ENCODE measurements at regions not wholly inside any gene's neighbourhood (a gene's known extent, or its start where the extent isn't known, plus 50 kb on each side); places are given as distances from the start of the nearest gene placed in this dataset.
"Not testable (repeated sequence)": the region's sequence is repeated elsewhere in the genome, so short reads cannot be mapped to it uniquely, and the experiment has no call there.

DNA sequence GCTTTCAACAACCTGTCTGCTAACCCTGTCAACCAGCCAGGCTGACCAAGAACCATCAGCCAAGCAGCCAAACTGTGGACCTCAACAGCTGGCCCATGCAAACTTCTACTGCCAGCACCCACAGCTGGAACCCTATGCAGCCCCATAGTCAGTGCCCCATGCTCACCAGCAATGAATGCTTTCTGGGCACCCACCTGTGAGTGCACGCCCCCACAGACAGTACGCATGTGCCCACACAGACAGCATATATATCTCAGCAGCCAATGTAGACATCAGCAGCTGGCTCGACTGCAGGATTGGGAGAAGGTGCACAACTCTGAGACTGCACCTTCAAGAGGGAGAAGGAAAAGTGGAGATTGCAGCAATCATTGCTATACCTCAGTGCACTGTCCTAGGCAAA, 1534.6 kb downstream of the GRIK2 start:
- intact Hi-C loops (cut with DNase I), result no loop called here
- no peaks in the 10 kb centered on the region for H3K4me1 ChIP-seq
- H3K4me3 ChIP-seq, result no peak overlapping the region

DNA sequence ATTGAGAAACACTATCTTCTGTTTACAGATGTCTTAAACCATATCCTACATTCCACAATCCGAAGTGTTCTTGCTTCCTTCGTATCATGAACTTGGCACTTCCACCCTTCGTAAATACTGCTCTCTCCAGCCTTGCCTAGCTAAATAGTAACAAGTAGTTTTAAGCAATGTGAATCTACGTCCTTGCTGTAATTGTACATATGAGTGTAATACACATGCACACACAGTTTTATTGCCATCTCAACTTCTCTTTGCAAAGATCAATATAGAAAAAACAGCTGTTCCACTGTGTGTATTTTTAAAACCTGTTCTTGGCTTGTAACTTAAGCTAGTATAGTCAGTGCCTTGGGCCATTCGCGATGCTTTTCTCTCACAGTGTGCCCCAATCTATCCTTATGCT, 1524.7 kb downstream of the GRIK2 start:
- H3K9me3 ChIP-seq, result no peaks in the 10 kb centered on the region
- TF ChIP-seq, protein P1, sequence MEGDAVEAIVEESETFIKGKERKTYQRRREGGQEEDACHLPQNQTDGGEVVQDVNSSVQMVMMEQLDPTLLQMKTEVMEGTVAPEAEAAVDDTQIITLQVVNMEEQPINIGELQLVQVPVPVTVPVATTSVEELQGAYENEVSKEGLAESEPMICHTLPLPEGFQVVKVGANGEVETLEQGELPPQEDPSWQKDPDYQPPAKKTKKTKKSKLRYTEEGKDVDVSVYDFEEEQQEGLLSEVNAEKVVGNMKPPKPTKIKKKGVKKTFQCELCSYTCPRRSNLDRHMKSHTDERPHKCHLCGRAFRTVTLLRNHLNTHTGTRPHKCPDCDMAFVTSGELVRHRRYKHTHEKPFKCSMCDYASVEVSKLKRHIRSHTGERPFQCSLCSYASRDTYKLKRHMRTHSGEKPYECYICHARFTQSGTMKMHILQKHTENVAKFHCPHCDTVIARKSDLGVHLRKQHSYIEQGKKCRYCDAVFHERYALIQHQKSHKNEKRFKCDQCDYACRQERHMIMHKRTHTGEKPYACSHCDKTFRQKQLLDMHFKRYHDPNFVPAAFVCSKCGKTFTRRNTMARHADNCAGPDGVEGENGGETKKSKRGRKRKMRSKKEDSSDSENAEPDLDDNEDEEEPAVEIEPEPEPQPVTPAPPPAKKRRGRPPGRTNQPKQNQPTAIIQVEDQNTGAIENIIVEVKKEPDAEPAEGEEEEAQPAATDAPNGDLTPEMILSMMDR (IDR thresholded peaks at IDR 0.05), result no peak
- TF ChIP-seq POLR2A (IDR thresholded peaks at IDR 0.05), result no peak
- H3K27ac ChIP-seq, result no peak overlapping the region
- H3K4me1 ChIP-seq, result no peaks in the 10 kb centered on the region
- intact Hi-C loops (cut with DNase I), result no loop called here
- 48% methylated on average over 6 of the region's 6 CpGs for WGBS (ENCODE audit: insufficient coverage, low coverage, low lambda C conversion rate, missing lambda C conversion rate)
- no peak for ATAC-seq
- H3K36me3 ChIP-seq, result no peaks in the 10 kb centered on the region
- no peaks in the 10 kb centered on the region for H3K27me3 ChIP-seq
- DNase-seq, result no peak
- no peak overlapping the region for H3K4me3 ChIP-seq

More for the DNA sequence above, 1534.6 kb downstream of the GRIK2 start:
- H3K36me3 ChIP-seq, result no peaks in the 10 kb centered on the region
- TF ChIP-seq POLR2A (IDR thresholded peaks at IDR 0.05), result no peak
- TF ChIP-seq, protein P1 (IDR thresholded peaks at IDR 0.05), result no peak
- no peaks in the 10 kb centered on the region for H3K9me3 ChIP-seq
- WGBS (ENCODE audit: insufficient coverage, low coverage, low lambda C conversion rate, missing lambda C conversion rate), result 40% methylated on average over 1 of the region's 3 CpGs
- no peaks in the 10 kb centered on the region for H3K27me3 ChIP-seq
- DNase-seq (no peak), ATAC-seq (no peak)
- no peak overlapping the region for H3K27ac ChIP-seq

DNA sequence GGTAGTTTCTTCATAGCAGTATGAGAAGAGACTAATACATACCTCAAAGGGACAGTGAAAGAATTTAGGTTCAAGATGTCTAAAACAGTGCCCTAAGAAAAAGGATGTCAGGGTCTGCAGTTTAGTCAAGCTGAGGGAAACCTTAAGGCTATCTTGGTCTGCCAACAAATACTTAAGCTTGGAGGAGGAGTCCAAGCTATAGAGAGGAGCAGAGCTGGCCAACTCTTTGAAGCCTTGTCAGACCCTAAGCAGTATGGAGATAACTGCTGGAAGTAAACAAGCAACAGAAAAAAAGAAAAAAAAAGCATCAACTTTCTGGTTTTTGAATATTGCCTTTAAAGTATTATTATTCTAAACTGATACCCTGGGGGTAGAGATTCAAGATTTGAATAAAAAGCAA, 1518.1 kb downstream of the GRIK2 start:
- DNase-seq (no peak), ATAC-seq (no peak)
- TF ChIP-seq, protein P1 (IDR thresholded peaks at IDR 0.05), result no peak
- TF ChIP-seq POLR2A (IDR thresholded peaks at IDR 0.05), result no peak
- Histone ChIP-seq H3K27ac (no peak overlapping the region), H3K27me3 (no peaks in the 10 kb centered on the region), H3K4me3 (no peak overlapping the region), H3K9me3 (no peaks in the 10 kb centered on the region), H3K36me3 (no peaks in the 10 kb centered on the region), H3K4me1 (no peaks in the 10 kb centered on the region)
- intact Hi-C loops (cut with DNase I), result no loop called here

DNA sequence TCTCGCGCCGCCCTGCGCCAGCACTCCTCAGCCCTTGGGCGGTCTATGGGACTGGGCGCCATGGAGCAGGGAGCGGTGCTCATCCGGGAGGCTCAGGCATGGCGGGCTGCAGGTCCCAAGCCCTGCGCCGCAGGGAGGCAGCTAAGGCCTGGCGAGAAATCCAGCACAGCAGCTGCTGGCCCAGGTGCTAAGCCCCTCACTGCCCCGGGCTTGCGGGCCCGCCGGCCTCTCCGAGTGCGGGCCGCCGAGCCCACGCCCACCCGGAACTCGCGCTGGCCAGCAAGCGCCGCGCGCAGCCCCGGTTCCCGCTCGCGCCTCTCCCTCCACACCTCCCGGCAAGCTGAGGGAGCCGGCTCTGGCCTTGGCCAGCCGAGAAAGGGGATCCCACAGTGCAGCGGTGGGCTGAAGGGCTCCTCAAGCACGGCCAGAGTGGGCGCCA, 1517.2 kb downstream of the GRIK2 start:
- H3K4me3 ChIP-seq; H3K27ac ChIP-seq; H3K27me3 ChIP-seq; H3K36me3 ChIP-seq; ATAC-seq; intact Hi-C loops (cut with DNase I); H3K9me3 ChIP-seq; DNase-seq; H3K4me1 ChIP-seq: not testable (repeated sequence)
- 70% methylated on average over 2 of the region's 38 CpGs for WGBS (ENCODE audit: insufficient coverage, low coverage, low lambda C conversion rate, missing lambda C conversion rate)

DNA sequence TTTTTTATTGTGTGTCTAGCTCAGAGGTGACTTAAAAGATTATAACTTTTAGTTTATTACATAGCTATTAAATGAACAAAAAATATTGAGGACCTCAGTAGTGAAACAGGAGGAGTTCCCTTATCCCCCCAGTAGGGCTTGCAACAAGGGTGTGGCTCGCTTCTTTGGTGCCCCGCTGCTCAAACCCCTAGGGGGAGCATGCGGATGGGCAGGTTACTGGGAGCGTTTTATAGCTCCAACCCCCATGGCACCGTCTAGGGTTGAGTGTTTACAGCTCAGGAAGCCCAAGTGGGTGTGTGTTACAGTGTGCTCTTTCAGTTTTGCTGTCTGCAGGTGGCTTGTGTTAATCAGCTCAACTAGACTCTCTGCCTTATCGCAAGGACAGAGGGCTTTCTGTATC, 1513.7 kb downstream of the GRIK2 start:
- intact Hi-C loops (cut with DNase I), result no loop called here
- no peaks in the 10 kb centered on the region for H3K27me3 ChIP-seq
- H3K9me3 ChIP-seq, result no peaks in the 10 kb centered on the region
- ATAC-seq, result no peak
- TF ChIP-seq POLR2A (IDR thresholded peaks at IDR 0.05), result no peak
- TF ChIP-seq, protein P1 (IDR thresholded peaks at IDR 0.05), result no peak
- H3K4me1 ChIP-seq, result no peaks in the 10 kb centered on the region
- no peak overlapping the region for H3K27ac ChIP-seq
- 62% methylated on average over 5 of the region's 6 CpGs for WGBS (ENCODE audit: insufficient coverage, low coverage, low lambda C conversion rate, missing lambda C conversion rate)
- no peaks in the 10 kb centered on the region for H3K36me3 ChIP-seq
- no peak for DNase-seq
- no peak overlapping the region for H3K4me3 ChIP-seq
